Hematopoietic multipotent progenitor cell (in vitro differentiated cells): ENCODE measurements at regions not wholly inside any gene's neighbourhood (a gene's known extent, or its start where the extent isn't known, plus 50 kb on each side); places are given as distances from the start of the nearest gene placed in this dataset.

ENCODE experiments used
- DNase-seq, 3 donors: peaks; one replicate each; pipeline ENCODE4 v3.0.0-alpha.2; 2011 to 2015; ENCODE audit warnings: low read depth in 2 of 3, low spot score in 2 of 3

DNA sequence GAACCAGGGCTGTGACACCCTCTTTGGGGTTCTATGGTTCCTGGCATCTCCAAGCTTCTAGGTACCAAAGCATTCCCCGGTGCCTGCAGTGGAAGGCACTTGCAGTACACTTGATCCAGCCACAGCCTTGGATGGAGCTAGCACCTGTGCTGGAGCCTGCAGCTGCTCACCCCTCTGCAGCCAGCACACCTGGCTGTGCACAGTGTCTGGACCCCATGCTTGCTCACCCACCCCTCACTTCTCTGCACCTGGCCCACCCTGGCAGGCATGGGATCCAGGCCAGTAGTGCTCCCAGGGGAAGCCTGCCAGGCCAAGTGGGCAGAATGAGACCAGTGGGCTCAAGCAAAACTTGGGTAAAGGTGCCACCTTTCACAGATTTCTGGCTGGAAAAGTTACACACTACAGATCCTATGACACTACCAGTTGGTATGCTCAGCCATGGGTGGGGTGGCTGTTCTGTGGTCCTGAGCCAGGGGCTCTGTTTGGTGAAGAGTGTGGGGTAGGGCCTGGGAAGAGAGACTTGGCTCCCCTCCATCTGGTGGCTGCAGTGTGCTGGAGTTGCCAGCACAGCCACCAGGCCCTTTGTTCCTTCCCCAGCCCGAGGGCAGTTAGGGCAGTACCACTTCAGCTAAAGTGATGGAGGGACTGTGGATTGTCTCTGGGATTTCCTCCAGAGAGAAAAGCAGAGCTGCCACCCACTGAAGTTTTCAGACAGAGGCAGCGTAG, 157.8 kb upstream of the LRRC7 start:
- DNase-seq = no peak

DNA sequence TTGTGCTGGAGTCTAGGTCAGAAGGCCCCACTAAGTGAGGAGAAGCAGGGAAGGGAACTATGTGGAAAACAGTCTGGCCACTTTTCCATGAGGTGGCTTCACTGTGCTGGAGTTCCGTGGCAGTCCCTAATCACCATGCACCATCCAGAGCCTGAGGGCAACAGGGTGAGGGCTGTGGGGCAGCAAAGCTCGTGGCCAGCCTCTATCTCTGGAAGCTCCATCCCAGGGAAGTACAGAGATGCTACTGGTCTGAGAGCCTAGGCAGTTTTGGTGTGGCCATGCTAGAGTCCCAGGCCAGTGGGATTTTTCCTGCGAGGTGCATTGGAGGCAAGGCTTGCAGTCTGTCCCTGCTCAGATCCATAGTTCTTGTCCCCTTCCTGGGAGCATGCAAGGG, 157.3 kb upstream of the LRRC7 start:
- DNase-seq = no peak

DNA sequence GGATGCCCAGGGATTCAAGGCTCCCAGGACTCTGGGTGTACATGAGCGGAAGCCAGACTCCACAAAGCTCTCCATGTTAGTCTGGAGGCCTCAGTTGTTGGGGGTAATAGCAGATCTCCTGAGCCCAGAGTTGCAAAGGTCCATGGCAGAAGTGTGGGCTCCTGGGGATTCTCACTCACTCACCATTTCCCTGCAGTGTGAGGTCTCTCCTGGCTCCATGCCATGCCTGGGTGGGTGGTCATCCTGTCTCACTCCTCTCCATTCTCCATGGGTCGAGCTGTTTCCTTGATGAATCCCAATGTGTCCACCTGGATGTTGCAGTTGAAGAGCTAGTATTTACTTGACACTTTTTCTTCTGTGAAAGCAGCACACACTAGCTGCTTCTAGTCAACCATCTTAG, 156.8 kb upstream of the LRRC7 start:
- no peak for DNase-seq

DNA sequence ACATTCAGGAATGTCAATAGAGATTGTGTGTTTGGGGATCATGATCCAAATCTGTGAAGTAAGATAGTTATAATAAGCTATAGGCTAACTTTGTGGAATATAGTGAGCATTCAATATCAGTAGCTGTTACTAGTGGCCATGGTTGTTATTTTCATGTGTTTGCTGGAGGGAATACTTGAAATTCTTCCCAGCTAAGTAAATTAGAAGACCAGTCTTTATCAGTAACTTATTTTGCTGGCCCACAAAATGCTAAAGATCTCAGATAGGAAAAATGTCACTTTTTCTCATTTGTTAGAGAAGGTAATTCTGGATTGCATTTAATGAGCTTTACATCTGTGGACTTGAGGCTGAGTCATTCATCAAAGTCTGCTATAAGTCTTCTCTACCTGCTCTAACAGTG, 156.1 kb upstream of the LRRC7 start:
- DNase-seq = no peak

DNA sequence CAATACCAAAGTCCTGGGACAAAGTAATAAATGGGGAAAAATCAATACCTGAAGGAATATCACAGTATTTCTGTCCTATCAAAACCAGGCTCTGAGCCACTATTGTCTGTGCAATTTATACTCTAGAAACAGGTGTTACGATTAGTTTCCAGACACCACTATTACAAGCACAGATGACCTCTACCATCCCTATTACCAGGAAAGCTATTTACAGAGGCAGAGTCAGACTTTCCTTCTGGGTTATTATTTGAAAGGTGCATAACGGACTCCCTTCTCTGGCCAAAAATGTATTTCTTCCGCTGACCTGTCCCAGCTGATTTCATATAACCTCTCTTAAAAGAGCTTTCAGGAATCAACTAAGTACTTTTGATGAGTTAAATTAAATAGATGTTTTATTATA, 154.6 kb upstream of the LRRC7 start:
- no peak for DNase-seq

DNA sequence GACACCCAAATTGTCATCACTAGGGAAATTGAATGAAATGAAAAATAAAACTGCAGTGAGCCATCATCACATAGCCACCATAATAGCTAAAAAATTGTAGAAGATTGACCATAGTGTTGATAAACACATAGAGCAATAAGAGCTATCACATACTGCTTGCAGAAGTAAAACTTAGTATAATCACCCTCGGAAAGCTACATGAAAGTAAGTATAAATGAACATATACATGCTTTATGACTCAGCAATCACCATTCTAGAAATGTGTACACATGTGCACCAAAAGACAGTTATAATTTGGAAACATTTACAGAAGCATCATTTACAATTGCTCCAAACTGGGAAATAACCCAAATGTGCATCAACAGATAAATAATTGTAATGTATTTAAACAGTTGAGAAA, 153.1 kb upstream of the LRRC7 start:
- no peak for DNase-seq

DNA sequence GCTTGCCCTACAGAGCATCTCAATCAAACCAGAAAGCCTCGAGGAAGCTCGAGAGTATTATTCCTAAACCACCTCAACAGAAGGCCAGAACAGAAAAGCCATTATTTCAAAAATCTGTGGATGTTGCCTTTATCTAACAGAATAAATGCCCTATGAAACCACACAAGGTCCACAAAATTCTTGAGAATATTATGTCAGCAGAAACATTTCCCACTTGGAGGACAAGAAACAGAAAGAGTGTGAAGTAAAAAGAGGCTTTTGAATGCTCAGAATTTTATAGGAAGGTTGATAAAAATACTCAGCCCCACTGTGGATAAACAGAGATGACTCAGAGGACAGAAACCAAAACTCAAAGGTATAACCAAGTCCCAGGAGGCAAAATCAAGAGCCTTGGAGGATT, 146.4 kb upstream of the LRRC7 start:
- no peak for DNase-seq

- no peak for DNase-seq
Measured at GRCh38 chr1:69425871-69426270, 141.9 kb upstream of the LRRC7 start.

DNA sequence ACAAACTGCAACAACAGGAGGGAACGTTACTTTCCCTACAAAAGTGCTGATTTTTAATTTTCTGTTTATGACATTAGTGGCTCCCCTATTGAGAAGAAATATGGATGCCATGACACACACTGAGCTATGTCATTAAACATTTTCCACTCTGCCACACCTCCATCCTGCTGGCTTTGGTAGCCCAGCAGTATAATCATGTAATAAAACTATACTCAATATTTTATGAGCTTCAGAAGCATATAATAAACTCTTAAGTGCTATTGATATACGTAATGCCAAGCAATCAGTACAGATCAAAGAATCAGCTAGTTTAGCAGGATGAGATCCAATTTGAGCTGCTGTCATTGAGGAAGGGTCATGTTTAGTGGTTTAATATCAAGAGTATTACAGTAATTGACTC, 141.3 kb upstream of the LRRC7 start:
- DNase-seq = no peak

DNA sequence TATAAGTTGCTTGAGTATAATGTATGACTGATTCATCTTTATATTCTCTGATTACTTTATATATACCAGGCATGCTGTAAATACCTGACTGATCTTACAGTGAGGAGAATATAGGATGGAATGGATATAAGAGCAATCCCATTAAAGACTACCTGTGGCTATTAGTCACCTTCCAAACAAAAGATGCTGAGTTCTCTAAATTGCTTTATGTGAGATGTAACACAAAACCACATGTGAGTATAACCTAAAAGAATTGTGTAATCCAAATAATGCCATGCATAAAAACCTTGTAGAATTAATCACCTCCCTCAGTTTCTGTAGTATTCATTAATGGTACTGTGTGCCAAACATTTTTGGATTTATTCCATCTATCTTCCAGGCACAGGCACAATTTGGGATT, 134.6 kb upstream of the LRRC7 start:
- DNase-seq = no peak

DNA sequence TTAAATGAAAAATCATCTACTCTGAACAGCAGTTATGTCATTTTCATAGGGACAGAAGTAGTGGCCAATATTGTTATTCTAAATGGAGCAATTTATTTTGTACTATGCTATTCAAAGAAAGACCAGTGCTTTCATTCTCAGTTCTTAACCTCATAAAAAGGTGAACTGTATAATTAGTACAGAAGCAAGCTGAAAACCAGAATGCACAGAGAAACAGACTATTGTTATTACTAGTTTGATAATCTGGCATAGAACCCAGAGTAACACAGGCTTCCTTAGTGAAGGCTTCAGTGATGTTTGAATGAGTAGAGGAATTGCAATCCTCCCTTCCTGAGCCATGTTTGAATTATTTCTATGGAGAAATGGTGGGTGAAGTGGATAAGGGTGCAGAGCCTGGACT, 131.6 kb upstream of the LRRC7 start:
- no peak for DNase-seq

DNA sequence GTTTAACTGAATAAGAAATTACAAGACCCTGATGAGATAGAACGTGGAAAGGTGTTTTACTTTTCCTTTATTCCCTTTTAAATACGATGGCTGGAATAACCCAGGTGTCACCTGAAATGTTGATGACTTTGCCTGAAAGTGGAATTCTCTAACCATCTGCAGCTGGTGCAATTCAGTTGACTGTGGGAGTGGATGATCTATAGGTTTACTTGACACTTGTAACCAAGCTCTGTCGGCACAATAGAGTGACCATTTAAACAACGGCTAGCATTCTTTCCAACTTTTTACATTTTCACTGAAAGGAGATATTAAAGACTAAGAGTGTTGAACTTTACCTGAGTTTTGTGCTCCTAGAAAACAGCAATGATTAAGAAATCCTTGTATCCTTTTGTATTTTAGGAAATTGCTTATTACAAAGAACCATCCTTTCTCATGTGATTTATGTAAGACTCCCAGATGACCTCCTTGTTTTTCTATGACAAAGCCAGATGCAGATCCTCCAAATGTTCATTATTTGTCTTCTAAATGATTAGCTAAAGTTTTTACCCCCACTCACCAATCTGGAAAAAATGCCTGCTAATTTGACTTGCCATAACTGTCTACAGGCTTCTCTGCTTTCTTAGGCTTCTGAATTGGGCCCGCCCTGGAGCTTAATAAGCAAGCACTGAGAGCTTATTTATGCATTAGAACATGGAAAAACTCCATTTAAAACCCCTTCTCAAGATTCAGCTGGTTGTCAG, 129.5 kb upstream of the LRRC7 start:
- DNase-seq = no peak

- no peak for DNase-seq
Measured at GRCh38 chr1:69441496-69441895, 126.2 kb upstream of the LRRC7 start.

- DNase-seq = no peak
Measured at GRCh38 chr1:69451196-69451595, 116.5 kb upstream of the LRRC7 start.

DNA sequence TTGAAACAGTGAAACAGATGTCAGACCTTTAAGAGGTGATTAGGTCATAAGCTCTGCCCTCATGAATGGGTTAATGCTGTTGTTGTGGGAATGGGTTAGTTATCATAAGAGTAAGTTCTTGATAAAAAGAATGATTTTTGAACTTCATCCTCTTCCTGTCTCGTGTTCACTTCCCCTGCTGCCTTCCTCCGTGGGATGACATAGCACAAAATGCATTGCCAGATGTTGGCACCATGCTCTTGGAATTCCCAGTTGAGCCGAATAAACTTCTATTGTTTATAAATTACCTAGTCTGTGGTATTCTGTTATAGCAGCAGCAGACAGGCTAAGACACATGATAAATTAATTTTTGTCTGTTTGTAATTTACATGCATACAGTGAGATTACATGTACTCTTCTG, 112.0 kb upstream of the LRRC7 start:
- DNase-seq = peak in 1 of 3 donors; percentile 7

- no peak for DNase-seq
Measured at GRCh38 chr1:69459244-69459643, 108.5 kb upstream of the LRRC7 start.

DNA sequence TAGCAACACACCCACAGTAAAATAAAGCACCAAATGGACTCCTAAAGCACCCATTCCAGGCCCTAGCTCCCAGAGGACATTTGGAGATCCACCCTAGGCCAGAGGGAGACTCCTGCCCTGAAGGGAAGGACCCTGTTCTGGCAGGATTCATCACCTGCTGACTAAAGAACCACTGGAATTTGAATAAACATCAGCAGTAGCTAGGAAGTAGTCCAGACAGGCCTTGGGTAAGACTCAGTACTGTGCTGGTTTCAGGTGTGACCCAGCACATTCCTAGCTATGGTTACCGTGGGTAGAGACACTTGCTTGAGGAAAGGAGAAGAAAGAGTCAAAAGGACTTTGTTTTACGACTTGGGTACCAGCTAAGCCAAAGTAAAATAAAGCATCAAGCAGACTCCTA, 92.7 kb upstream of the LRRC7 start:
- no peak for DNase-seq

GRCh38 chr1:69479734-69480133, 88.0 kb upstream of the LRRC7 start:
- no peak for DNase-seq

- no peak for DNase-seq
Measured at GRCh38 chr1:69483246-69483645, 84.5 kb upstream of the LRRC7 start.

- no peak for DNase-seq
Measured at GRCh38 chr1:69485616-69486015, 82.1 kb upstream of the LRRC7 start.

GRCh38 chr1:69491416-69491815, 76.3 kb upstream of the LRRC7 start:
- DNase-seq = no peak

GRCh38 chr1:69492286-69492685, 75.4 kb upstream of the LRRC7 start:
- DNase-seq = no peak

- no peak for DNase-seq
Measured at GRCh38 chr1:69494221-69494620, 73.5 kb upstream of the LRRC7 start.
